Brain microvascular endothelial cell (primary cell): ENCODE measurements at regions not wholly inside any gene's neighbourhood (a gene's known extent, or its start where the extent isn't known, plus 50 kb on each side); places are given as distances from the start of the nearest gene placed in this dataset.

Source experiments
- DNase-seq: peaks from one replicate; pipeline ENCODE4 v3.0.0-alpha.2; 2020
- H3K27ac ChIP-seq: fragments of 250-450 bp; sonication (Bioruptor Pico); 2 replicates; pipeline ENCODE4 v1.5.1; 2020; ENCODE audit warnings: mild to moderate bottlenecking, moderate library complexity
- H3K27me3 ChIP-seq: fragments of 250-450 bp; sonication (Bioruptor Pico); replicated peaks from 2 replicates; pipeline ENCODE4 v1.5.1; 2020; ENCODE audit warnings: mild to moderate bottlenecking
- H3K36me3 ChIP-seq: fragments of 250-450 bp; sonication (Bioruptor Pico); replicated peaks from 2 replicates; pipeline ENCODE4 v1.5.1; 2020; ENCODE audit warnings: mild to moderate bottlenecking
- H3K4me3 ChIP-seq: 2 replicates; pipeline ENCODE4 v1.5.1; 2011; ENCODE audit warnings: low read depth, mild to moderate bottlenecking, control low read depth, low read length, moderate library complexity
- in situ Hi-C: cut with HindIII; loops from 2 replicates; pipeline ENCODE4 v1.10.0; 2017; ENCODE audit warnings: low sequenced_read_pairs, low pct_ligation_motif_present
- TF ChIP-seq, protein P1 (sequence below): IDR thresholded peaks from 2 replicates; pipeline ENCODE4 v1.5.1; 2011; ENCODE audit warnings: low read depth, mild to moderate bottlenecking, moderate library complexity, low read length, control low read depth, inconsistent platforms; ENCODE audit errors: missing control alignments

DNA sequence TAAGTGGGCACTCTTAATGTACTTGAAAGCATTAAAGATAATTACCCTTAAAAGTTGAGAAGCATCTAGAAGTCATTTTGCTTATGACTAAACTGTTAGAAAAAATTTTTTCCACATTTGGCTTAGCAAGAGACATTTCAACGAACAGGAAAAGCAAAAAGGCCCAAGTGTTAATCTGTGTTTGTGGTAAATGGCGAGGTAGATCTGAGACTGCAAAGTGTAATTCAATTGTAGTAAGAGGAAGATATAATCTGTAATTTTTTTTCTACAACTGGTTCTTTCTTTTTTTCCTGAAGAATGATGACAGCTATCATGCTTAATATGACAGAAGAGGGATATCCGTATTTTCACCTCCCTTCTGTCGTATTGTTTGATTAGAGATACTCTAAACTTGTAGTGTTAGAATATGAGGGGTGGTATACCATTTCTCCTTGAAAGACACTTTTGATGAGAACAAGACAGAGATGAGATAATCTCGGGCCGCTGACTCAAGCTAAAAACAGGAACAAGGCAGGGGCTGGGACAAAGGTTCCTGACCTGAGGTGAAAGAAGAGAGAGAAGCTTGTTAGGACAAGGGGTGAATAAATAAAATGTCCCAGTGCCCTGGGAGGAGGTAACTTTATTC is 459.3 kb upstream of the ZNF608 start:
- DNase-seq = no peak
- no peak overlapping the region for H3K27ac ChIP-seq
- TF ChIP-seq, protein P1, sequence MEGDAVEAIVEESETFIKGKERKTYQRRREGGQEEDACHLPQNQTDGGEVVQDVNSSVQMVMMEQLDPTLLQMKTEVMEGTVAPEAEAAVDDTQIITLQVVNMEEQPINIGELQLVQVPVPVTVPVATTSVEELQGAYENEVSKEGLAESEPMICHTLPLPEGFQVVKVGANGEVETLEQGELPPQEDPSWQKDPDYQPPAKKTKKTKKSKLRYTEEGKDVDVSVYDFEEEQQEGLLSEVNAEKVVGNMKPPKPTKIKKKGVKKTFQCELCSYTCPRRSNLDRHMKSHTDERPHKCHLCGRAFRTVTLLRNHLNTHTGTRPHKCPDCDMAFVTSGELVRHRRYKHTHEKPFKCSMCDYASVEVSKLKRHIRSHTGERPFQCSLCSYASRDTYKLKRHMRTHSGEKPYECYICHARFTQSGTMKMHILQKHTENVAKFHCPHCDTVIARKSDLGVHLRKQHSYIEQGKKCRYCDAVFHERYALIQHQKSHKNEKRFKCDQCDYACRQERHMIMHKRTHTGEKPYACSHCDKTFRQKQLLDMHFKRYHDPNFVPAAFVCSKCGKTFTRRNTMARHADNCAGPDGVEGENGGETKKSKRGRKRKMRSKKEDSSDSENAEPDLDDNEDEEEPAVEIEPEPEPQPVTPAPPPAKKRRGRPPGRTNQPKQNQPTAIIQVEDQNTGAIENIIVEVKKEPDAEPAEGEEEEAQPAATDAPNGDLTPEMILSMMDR = no peak
- no peak overlapping the region for H3K4me3 ChIP-seq
- no peaks in the 10 kb centered on the region for H3K27me3 ChIP-seq
- H3K36me3 ChIP-seq = no peaks in the 10 kb centered on the region
- in situ Hi-C loops = no loop called here

GRCh38 chr5:125207856-125208255 is 461.4 kb upstream of the ZNF608 start:
- no peaks in the 10 kb centered on the region for H3K36me3 ChIP-seq
- TF ChIP-seq, protein P1 = no peak
- no peaks in the 10 kb centered on the region for H3K27me3 ChIP-seq
- no peak overlapping the region for H3K27ac ChIP-seq
- DNase-seq = no peak
- no peak overlapping the region for H3K4me3 ChIP-seq
- in situ Hi-C loops = no loop called here

GRCh38 chr5:125209650-125210049 is 463.2 kb upstream of the ZNF608 start:
- TF ChIP-seq, protein P1 = no peak
- DNase-seq = no peak
- H3K27me3 ChIP-seq = no peaks in the 10 kb centered on the region
- H3K27ac ChIP-seq = no peak overlapping the region
- no peak overlapping the region for H3K4me3 ChIP-seq
- H3K36me3 ChIP-seq = no peaks in the 10 kb centered on the region
- in situ Hi-C loops = no loop called here

- DNase-seq = no peak
- H3K4me3 ChIP-seq = no peak overlapping the region
- TF ChIP-seq, protein P1 = no peak
Observed at GRCh38 chr5:125210242-125210947, 464.0 kb upstream of the ZNF608 start.

GRCh38 chr5:125214080-125214479 is 467.6 kb upstream of the ZNF608 start:
- in situ Hi-C loops = no loop called here
- Histone ChIP-seq H3K4me3 (no peak overlapping the region), H3K27ac (no peak overlapping the region)

More at GRCh38 chr5:125210242-125210947, 464.0 kb upstream of the ZNF608 start:
- Histone ChIP-seq H3K36me3 (no peaks in the 10 kb centered on the region), H3K27me3 (no peaks in the 10 kb centered on the region), H3K27ac (no peak overlapping the region)
- in situ Hi-C loops = no loop called here

More at GRCh38 chr5:125214080-125214479, 467.6 kb upstream of the ZNF608 start:
- Histone ChIP-seq H3K27me3 (no peaks in the 10 kb centered on the region), H3K36me3 (no peaks in the 10 kb centered on the region)
- no peak for DNase-seq
- TF ChIP-seq, protein P1 = no peak
